ENCODE measurements at regions not wholly inside any gene's neighbourhood (a gene's known extent, or its start where the extent isn't known, plus 50 kb on each side); places are given as distances from the start of the nearest gene placed in this dataset.

GRCh38 chr6:121944354-121944753, 455.1 kb upstream of the HSF2 start:
- TF ChIP-seq CTCF (IDR thresholded peaks at IDR 0.05) = no peak
- no peak for TF ChIP-seq POLR2A (IDR thresholded peaks at IDR 0.05)
- TF ChIP-seq POLR2AphosphoS5 (IDR thresholded peaks at IDR 0.05; ENCODE audit: insufficient read depth in 1 of 2, low read depth in 1 of 2) = no peak

Data from vagina (tissue), 2 donors.